COLO829 (cell line): ENCODE measurements at regions not wholly inside any gene's neighbourhood (a gene's known extent, or its start where the extent isn't known, plus 50 kb on each side); places are given as distances from the start of the nearest gene placed in this dataset.
A peak's percentile ranks its signal among the peaks of the same experiment; 100 is the strongest.
"Not testable (repeated sequence)": the region's sequence is repeated elsewhere in the genome, so short reads cannot be mapped to it uniquely, and the experiment has no call there.

Source experiments
- DNase-seq: peaks from one replicate; pipeline ENCODE4 v3.0.0; 2012; ENCODE audit warnings: low spot score

DNA sequence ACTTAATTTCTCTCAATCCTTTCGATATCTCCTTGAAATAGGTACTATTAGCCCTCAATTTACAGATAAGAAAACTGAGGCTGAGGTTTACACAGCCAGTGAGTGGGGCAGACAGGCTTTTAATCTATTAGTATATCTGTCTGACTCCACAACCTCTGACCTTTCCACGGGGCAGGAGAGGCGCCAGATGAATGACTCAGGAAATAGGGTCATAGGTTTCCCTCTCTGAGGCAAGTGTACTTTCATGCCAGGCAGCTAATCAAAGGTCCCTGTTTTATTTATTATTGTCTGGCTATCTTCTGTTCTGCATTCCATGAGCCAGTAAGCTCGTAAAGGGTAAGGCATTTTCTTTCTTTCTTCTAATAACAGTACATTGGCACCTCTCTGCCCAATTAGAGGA, 79.6 kb upstream of the KLF4 start:
- no peak for DNase-seq

- not testable (repeated sequence) for DNase-seq
Measured at GRCh38 chr9:107568406-107568805, 78.8 kb upstream of the KLF4 start.

GRCh38 chr9:107567462-107567861, 77.9 kb upstream of the KLF4 start:
- DNase-seq = no peak

GRCh38 chr9:107566611-107567061, 77.1 kb upstream of the KLF4 start:
- DNase-seq = no peak

DNA sequence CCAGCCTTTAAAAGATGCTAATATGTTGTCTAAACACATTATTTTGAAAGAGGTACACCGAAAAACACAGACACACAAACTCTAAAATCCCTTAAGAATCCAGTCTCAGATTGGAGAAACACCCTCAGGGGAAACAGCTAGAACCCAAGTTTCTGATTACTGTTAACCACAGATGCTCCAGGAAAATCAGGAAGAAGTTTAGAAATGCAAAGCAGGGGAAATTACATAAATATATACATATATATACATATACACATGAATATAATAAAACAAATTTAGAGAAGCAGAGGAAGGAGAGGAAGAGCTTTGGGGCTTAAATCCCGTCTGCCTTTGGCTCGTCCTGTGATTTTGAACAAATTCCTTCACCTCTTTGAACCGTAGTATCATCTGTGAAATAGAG, 73.2 kb upstream of the KLF4 start:
- no peak for DNase-seq

- DNase-seq = no peak
Measured at GRCh38 chr9:107559494-107560086, 70.0 kb upstream of the KLF4 start.

DNA sequence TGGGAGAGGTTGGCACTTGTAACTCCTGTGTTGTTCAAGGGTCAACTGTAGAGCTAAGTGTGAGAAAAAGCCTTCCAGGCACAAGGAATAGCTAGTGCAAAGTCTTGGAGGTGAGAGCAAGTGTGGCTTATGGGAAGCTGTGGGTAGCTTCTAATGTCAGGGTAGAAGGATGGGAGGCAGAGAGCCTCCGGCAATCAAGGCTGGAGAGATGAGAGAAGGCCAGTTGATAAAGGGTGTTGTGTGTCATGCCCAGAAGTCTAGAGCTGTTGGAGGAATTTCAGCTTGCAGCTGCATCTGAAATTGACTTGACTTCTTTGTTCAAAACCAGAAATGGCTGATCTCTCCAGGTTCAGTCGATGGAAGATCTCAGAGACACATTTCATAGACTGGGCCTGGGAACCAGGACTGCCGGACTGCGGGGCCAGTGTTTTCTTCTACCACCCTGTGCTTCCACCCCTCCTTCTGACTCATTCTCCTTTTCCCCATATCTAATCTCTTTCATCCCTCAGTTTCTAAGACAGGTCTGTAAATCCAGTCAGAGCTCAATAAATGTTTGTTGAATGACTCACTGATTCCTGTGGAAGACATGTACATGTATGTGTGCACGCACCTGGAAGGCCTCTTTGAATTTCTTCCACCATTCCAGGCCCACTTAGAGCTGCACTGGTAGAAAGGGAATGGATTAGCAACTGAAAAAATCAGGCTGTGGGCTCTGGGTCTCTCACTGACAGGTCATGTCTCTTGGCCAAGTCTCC, 67.8 kb upstream of the KLF4 start:
- no peak for DNase-seq

DNA sequence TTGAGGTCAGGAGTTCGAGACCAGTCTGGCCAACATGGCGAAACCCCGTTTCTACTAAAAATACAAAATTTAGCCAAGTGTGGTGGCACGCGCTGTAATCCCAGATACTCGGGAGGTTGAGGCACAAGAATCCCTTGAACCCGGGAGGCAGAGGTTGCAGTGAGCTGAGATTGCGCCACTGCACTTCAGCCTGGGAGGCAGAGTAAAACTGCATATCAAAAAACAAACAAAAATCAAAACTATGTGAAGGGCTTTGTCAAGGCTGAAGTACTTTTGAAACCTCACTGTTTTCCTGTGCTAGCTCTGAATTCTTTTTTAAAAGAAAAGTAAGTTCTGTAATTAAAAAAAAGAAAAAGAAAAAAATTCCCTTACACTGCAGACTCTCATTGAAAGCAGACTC, 65.1 kb upstream of the KLF4 start:
- no peak for DNase-seq

DNA sequence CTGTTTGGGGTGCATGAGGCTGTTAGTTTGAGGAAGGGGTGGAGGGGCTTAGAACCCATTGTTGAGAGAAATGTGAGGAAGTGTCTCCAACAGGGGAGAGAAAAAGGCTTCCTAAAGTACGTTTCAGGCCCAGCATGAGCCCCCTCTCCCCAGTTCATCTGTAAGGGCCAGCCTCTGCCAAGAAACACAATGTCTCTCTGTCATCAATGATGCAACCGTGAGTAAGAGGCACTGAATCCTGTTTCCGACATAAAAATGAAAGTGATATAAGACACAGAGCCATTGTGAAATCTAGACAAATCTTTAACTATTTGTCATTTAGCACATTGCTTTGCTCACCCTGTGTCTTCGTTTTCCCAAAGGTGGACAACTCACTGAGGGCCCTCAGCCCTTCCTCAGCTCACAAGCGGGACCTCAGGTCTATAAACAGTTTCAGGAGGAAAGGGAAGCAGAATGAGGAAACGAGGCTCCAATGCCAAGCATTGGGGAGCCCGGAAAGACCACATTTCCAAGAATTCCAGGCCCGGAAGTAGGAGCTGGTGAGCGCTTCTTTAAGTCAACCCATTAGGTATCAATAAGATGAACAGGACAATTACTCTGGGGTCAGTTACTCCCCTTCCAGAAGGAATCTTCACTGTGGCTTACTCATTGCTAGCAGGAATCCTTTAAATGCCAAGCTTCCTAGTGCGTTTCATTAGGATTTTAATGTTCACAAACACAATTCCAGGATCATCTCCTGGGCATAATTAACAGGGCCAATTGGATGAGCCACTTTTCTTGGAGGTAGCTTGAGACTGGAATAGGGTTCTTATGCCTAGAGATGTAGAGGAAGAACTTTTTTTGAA, 59.0 kb upstream of the KLF4 start:
- peak; percentile 40 for DNase-seq

DNA sequence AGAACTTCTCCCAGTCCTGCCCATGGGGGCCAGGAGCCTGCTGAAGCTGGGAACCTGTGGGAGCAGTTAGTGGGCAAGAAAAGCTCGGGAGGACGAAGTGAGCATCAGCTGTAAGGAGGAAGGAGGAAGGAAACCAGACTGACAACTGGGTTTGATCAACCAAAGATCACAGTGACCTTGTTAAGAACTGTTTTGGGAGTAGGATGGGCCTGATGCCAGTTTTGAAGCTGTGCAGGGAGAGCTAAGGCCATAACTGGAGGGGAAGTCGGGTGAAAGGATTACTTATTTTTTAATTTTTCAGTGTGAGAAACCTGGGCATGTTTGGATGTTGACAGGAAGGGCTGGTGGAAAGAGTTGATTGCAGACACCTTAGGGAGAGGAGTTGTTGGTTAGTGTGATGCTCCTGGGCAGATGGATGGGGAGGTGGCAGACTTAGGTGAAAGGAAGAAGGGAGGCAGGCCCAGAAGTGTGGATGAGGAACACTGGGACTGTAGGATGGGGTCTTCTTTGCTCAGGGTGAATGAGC, 58.3 kb upstream of the KLF4 start:
- DNase-seq = no peak

DNA sequence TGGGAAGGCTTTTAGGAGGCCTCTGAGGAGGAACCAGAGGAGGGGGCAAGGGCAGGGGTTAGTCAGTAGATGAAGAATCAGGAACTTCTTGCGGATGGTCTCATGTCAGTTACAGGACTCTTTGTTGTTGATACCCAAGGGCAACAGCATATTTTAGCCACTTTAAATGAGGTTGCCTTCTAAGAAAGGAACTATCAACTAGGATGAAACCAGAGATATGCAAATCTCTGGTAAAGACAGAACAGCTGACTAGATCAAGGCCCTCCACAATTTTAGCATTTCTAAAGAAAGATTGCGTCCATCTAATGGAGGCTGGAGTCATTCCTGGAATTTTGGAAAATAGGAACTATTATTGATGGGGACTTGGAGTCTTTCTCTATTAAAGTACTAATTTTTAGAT, 57.7 kb upstream of the KLF4 start:
- no peak for DNase-seq

DNA sequence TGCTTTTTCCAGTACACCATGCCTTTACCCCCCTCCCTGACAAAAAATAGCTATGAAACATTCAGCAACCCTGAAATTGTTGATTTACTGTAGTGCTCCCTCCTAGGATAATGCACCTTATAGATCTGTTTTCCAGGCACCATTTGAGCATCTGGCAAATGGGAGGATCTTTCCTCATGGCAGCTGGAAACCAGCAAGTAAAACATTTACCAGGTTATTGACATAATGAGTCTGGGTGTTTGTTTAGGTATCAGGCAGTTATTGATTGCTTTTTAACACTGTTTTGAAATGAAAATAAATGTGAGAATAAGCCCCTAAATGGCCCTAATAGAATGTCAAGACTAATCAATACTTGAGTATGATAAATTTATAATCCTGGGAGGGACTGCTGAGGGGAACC, 57.3 kb upstream of the KLF4 start:
- DNase-seq = no peak

DNA sequence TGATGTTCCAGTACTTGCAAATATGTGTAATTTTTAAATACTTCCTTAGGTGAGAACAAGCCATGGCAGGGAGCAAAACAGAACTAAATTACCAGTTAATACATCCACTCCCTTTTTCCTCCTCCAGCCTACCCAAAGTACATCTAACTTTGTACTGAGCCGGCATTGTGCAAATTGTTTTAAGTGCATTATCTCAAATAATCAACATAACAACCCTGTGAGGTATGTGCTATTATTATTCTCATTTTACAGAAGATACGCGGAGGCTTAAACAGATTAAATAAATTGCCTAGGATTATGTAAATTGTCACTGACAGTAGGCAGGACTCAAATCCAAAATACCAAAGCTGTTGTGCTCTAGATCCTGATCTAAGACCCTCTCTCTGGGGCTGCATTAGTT, 55.5 kb upstream of the KLF4 start:
- DNase-seq = no peak

DNA sequence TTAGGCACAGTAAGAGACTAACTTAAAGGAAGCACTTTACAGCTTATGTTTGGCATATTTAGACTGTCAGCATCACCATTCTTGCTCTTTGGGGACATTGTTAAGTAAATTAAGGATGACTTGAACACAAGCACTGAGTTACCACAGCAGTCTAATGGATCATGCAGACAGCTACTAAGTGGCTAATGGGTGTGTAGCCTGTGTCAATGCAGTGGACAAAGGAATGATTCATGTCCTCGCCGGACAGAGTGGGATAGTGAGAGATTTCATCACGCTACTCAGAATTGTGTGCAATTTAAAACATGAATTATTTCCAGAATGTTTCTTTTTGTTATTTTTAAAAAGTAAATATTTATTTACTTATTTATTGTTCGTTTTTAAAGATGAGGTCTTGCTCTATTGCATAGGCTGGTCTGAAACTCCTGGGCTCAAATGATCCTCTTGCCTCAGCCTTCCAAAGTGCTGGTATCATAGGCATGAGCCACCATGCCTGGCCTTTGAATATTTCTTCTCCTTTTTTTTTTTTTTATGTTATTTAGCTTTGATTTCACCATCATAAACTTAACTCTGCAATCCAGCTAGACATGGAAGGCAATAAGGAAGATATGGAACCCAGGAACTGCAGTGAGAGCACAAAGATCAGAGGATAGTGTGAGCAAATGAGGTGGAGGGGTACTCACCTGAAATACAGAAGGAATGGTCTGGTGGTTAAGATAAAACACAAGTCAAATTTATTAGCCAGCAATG, 53.0 kb upstream of the KLF4 start:
- DNase-seq = peak; percentile 51

DNA sequence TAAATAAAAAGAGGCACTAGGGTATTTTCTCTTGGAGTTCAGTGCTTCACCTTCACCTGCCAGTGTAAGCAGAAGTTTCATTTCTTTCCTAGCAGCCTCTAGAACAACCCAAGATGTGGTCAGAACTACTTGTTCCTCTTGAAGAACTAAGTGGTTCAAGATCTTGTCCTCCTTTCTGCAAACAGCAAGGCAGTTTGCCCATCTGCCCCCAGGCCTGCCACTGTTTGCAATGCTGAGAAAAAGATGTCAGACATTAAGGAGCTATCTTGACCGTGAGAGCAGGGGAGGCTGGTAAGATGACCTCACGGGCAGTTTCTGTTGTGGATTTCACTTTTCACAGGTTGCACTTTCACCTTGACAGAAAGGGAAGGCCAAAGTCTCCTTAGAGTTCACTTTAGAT, 52.0 kb upstream of the KLF4 start:
- no peak for DNase-seq

- DNase-seq = no peak
Measured at GRCh38 chr9:107540164-107540561, 50.6 kb upstream of the KLF4 start.

- DNase-seq = no peak
Measured at GRCh38 chr9:107539427-107540163, 50.0 kb upstream of the KLF4 start.
